H1 (cell line): ENCODE measurements at regions not wholly inside any gene's neighbourhood (a gene's known extent, or its start where the extent isn't known, plus 50 kb on each side); places are given as distances from the start of the nearest gene placed in this dataset.

Experiments used
- POLR2AphosphoS5 ChIP-seq: IDR thresholded peaks from 2 replicates; pipeline ENCODE4 v1.6.1; 2011; ENCODE audit warnings: low read depth, low read length
- RBBP5 ChIP-seq: IDR thresholded peaks from 2 replicates; pipeline ENCODE4 v1.7.1; 2012; ENCODE audit warnings: low read depth, mild to moderate bottlenecking, inconsistent platforms, low read length, moderate library complexity, borderline replicate concordance
- SIN3A ChIP-seq, 2 experiments: IDR thresholded peaks in 1 of 2; conservative IDR thresholded peaks in 1 of 2; 2 replicates each; pipeline ENCODE4 v1.6.1; 2011 to 2012; ENCODE audit warnings: low read length in 2 of 2, improper control_type of control experiment in 1 of 2, low read depth in 1 of 2, mild to moderate bottlenecking in 1 of 2
- USF2 ChIP-seq: IDR thresholded peaks from 2 replicates; pipeline ENCODE4 v1.6.1; 2011; ENCODE audit warnings: low read length, improper control_type of control experiment
- YY1 ChIP-seq: IDR thresholded peaks from 2 replicates; pipeline ENCODE4 v1.6.1; 2011; ENCODE audit warnings: low read depth, mild to moderate bottlenecking, low read length

GRCh38 chr20:6920991-6921613 is 153.6 kb downstream of the BMP2 start (continued):
- TF ChIP-seq USF2 (no peak), RBBP5 (no peak), SIN3A (conservative IDR thresholded peaks at IDR 0.05 in 1 of 2, IDR thresholded peaks at IDR 0.05 in 1 of 2; ENCODE audit: low read depth in 1 of 2, low read length in 2 of 2) (no peak), POLR2AphosphoS5 (no peak), YY1 (no peak)
